ENCODE measurements at regions not wholly inside any gene's neighbourhood (a gene's known extent, or its start where the extent isn't known, plus 50 kb on each side); places are given as distances from the start of the nearest gene placed in this dataset.

DNA sequence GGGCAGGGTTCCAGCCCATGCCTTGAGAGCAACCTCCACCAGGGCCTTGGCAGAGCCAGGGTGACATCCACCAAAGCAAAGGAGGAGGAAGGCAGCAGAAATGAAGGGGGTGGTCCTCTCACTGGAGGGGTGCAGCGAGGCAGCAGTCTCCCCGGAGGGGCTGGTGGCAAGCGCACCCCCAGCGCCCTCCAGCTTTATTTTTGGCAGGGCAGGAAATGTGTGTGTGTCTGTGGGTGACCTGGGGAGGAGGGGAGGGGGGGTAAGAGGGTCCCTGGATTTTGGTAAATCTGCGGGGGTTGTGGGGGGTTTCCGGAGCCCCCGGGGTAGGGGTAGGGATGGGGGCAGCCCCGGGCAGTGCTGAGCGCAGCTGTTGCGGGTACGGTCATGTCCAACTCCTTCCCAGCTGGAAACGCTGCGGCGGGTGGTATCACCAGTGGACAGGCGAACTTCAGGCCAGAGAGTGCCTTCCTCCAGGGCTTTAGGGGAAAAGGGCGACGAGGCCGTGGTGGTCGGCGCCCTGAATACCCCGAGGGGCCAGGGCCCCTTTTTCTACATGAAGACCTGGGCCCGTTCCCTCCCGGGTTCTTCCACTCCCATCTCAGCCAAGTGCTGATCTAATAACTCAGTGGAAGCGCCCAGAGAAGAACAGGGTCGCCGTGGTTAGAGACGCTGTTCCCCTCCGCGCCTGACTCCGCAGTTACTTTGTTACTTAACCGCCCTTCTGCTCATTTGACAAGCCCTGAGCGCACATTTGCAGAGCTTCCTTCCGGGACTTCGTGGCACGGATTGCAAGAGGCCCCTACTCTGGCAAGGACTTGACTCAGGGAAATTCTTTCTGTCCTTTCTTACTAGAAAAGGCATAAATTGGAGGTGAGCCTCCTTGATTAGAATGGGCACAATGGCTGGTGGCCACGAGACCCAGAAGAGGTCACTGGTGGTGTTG is 55.2 kb downstream of the FOS start:
- DNase-seq: no peak

DNA sequence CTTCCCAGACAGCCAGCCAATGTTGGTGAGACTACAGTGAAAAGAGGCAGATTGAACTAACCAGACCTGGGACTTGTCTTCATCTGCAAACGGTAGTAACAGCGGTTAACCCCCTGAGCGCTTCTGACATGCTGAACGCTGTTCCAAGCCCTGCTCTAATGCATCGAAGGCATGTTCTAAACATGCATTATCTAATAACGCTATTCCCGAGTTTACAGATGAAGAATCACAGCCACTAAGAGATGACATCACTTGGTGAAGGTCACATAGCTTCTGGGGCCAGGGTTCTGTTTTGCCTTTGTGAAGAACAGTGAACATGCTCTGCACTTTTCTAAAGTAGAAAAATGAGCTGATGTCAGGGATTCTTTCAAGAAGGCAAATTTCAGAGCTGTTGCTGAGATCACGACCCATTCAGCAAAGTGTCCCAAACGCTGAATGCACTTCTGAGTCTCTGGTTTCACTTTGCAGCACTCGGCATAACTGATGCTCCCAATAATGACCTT is 56.0 kb downstream of the FOS start:
- DNase-seq: peak; percentile 39

GRCh38 chr14:75335571-75335970 is 56.9 kb downstream of the FOS start:
- DNase-seq: no peak

DNA sequence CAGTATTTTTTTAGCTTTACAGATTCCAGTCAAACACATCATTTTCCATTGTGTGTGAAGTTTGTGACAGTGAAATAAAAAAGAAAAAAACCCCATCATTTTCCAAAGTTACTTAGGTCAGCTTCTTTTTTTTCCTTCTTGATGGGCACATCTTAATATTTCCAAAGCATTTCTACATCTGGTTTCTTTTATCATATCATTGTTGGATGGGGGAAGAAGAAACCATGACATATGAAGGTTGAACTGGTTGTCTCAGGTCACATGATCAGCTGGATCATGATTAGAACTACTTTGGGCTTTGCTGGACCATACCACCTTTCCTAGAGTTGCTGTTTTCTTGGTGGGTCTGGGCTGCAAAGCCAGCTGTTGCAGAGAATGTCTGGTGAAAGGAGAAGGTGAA is 59.8 kb downstream of the FOS start:
- DNase-seq: no peak

- no peak for DNase-seq
Observed at GRCh38 chr14:75339059-75339458, 60.4 kb downstream of the FOS start.

GRCh38 chr14:75340921-75341320 is 62.3 kb downstream of the FOS start:
- no peak for DNase-seq

DNA sequence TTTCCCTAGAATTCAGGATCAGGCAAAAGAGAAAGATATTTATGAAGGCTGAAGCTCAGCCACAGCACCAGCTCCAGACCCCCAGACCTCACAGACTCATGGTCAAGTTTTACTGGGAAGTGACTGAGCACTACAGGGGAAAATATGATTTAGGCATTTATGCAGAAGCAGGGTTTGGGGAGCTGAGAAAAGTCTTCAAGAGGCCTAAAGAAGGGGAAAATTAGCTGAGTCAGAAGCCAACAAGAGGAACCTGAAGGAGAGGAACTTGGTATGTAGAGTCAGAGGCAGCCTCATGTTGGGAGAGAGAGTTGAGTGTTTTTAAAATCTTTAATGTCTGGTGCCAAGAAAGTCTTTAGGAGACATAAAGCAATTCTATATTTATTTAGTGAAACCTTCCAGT is 63.0 kb downstream of the FOS start:
- no peak for DNase-seq

DNA sequence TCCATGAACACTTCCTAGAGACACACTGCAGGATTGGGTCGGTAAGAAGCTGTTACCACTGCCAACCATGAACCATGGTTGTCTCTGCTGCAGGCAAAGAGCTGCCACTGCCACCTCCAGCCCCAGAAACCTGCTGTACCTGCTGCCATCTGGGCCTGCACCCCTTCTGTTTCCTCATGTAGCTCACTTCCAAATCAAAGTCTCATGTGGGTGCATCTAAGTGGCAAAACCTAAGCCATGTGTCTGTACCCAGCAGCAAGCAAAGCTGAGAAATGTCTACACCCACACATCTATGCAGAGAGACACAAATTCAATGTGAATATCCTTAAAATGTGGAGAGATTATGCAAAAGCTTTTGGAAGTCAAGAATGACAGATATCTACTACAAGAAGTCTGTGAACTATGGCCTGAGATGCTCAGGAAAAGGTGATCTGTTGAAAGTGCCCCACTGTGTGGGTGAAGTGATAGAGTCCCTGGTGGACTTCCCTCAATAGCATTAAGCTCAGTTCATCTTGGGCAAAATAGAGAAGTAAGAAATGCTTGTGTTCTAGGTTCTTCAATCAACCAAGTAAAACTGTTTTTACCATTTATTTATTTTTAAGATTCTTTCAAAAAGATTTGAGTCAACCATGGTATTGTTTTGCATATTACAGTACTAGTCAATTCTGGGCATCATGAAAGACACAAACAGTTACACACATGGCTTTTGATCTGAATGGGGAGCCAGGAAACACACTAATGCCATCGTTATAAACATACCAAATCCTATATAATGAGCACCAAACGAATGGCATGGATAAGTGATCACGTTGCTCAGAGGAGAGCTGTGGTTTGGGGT is 64.4 kb downstream of the FOS start:
- no peak for DNase-seq

DNA sequence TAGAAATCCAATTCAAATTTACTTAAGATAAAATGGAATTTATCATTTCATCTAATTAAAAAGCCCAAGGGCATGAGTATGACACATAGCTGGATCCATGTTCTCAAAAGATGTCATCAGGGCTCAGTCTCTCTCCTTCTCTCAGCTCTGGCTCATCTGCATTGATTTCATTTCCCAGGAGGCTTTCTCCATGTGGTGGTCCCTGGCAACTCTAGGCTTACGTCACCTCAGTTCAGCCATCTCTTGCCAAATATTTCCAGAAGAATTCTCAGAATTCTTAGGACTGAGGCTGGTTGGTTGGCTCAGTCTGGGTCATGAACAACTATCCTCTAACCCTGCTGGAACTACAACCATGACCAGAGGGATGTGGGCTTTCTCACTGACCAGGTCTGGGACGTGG is 65.3 kb downstream of the FOS start:
- DNase-seq: no peak

GRCh38 chr14:75344411-75344810 is 65.8 kb downstream of the FOS start:
- no peak for DNase-seq

DNA sequence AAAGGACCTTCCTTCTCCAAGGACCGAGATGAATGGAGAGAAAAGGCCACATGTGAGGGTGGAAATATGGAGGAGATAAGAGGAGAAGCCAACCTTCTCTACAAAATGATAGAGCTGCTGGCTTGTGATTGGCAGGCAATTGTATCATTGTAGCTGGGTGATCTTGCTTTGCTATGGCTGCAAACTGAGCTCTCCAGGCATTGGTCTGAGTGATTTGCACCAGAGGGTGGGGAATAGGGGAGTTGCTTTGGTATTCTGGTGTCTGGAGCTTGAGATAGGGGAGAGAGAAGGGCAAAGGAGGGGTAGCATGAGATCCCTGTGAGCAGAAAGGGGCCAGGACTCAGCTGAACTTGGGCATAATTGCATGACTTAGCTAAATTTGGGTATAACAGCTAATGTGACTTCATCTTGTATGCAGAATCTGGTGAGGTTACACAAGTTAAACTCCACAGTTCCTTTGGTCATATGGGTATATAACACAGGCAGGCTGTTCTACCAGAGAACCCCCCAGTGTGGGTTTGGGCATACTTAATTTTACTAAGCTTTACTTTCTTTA is 72.0 kb downstream of the FOS start:
- no peak for DNase-seq

DNA sequence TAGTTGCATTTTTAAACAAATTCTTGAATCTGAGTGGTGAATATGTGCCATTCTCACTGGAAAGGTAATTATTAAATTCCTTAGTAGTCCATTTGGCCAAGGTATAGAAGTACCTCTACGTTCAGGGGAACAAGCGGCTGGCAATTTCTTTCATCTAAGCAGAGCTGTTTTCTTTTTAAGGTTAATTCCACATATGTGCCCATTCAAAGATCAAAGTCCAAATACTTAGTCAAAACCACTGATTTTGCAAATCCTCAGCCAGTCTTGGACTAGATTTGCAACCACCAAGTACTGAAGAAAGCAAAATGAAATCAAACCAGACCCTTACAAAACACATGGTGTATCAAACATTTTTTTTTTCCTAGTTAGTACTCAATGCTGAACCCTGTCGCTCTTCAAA is 68.7 kb upstream of the JDP2 start:
- DNase-seq: no peak

- no peak for DNase-seq
Observed at GRCh38 chr14:75361041-75361440, 66.8 kb upstream of the JDP2 start.

DNA sequence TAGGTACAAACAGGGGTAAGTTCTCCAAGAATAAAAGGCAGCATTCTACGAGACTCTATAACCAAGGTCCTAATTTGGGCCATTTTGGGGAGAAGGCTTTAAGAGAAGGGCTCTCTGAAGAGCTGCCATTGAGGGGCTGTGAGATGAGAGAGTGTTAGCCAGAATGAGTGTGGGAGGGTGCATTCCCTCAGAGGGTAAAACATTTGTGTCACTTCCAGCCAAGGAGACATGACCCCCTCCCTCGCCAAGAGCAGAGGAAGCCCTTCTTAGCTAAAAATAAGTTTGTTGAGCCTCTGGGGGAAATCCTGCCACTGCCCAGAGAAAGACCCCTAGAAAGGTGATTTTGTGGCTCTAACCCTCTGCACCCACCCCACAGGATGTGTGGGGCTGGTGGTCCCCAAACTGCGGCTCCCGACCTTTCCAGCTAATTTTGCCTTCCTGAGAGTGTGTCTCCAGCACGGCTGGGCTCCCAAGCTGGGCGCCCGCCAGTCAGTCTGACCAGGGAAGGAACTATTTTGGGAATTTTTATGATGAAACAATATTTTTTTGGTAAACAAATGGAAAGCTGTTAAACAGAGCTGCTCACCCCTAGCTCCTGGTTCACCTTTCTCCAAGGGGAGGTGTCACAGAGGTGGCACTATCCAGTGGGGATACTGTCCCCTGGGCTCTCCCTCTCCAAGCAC is 65.9 kb upstream of the JDP2 start:
- DNase-seq: no peak

DNA sequence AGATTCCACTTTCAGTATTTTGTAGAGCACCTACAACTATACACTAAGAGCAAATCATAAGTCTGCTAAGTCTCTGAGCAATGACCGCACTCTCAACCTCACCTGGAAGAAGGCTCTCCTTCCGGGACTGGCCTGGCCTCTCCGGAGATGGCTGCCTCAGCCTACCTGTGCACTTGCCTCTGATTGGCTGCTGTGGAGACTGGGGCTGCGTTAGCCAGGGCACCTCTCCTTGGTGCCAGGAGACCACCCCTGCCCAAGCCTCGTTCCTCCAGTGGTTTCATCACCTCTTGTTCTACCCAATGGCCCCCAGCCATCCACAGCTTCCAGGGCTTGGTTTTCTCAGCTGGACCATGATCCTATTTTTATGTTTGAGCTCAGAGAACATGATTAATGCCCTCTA is 64.7 kb upstream of the JDP2 start:
- DNase-seq: no peak

GRCh38 chr14:75363570-75364227 is 64.1 kb upstream of the JDP2 start:
- no peak for DNase-seq

- DNase-seq: no peak
Observed at GRCh38 chr14:75365116-75365515, 62.7 kb upstream of the JDP2 start.

- no peak for DNase-seq
Observed at GRCh38 chr14:75366963-75367362, 60.9 kb upstream of the JDP2 start.

GRCh38 chr14:75368333-75368732 is 59.5 kb upstream of the JDP2 start:
- DNase-seq: no peak

- DNase-seq: no peak
Observed at GRCh38 chr14:75369506-75369905, 58.3 kb upstream of the JDP2 start.

DNA sequence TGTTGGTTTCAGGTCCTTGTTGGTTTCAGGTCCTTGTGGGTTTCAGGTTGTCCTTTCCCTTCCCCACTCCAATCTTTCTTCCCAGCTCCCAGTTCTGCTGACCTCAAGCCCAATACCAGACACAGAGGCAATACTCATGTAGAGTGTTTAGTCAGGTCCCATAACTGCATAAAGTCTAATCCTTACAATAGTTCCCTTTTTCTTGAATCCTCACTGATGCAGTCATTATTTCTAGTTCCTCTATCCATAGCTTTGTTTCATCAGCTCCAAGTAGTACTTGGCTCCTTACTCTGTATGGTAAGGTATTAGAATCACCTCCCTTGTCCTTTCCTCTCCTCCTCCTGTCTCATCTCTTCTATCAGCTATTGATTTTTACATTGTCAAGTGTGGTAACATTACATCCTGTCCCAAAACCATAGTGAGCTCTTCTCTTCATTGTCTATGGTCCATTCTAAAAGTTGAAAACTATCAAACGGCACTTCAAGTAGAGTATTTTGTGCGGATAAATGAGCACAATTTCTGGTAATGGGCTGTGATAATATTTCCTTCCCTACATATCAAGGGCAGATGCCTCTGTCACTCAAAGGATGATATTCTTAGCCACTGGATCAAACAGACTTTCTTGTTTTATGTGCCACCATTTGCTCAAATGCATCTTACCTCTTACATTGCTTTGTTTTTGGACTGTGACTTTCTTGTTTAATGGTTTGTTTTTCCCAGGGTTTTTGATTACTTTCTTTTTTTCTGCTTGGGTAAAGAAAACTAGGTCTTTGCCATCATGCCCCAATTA is 57.2 kb upstream of the JDP2 start:
- DNase-seq: no peak

GRCh38 chr14:75371297-75371696 is 56.5 kb upstream of the JDP2 start:
- no peak for DNase-seq

Measured in RPMI8226 (cell line).